Stimulated activated CD4-positive, alpha-beta T cell treated with anti-CD3 and anti-CD28 coated beads, TNF-alpha, amount 100 ng/mL, for 4 hours (primary cell): ENCODE measurements at regions not wholly inside any gene's neighbourhood (a gene's known extent, or its start where the extent isn't known, plus 50 kb on each side); places are given as distances from the start of the nearest gene placed in this dataset.
"Not testable (repeated sequence)": the region's sequence is repeated elsewhere in the genome, so short reads cannot be mapped to it uniquely, and the experiment has no call there.

Experiments used
- DNase-seq, 3 experiments: peaks; one replicate each; pipeline ENCODE4 v3.0.0-alpha.2; 2020; ENCODE audit warnings: low read depth in 3 of 3

DNA sequence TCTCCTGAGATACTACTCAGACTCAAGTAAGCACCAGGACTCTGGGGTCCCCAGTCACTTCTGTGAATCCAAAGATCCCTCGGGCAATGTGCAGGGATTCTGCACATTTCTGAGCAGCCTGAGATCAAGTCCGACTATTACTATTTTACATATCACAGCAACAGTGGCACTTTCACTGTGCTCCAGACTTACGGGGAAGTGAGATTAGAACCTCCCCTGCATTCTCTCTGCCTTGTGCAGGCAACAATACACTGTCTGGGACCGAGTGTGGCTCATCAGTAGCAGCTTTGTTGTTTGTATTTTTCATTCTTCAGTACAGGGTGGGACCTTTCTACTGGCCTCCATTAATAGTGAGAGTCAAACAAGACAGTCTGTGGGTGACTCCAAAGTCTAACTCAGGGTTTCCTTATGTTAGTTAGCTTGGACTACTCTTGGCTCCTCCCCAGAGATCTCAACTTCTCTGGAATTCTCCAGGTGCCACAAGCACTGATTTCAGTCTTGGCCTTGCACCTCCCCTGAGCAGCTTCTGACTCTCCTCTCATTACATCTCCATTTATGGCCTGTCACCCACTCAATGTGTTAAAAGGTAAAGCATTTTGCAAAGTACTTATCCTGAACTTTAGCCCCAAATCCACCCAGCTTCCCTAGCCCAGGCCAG is 76.2 kb upstream of the TOP3B start:
- no peak for DNase-seq

GRCh38 chr22:22057617-22058378 is 75.2 kb upstream of the TOP3B start:
- DNase-seq = no peak

GRCh38 chr22:22056809-22057594 is 74.4 kb upstream of the TOP3B start:
- not testable (repeated sequence) for DNase-seq

- DNase-seq = not testable (repeated sequence)
Measured at GRCh38 chr22:22052548-22053139, 70.1 kb upstream of the TOP3B start.

- not testable (repeated sequence) for DNase-seq
Measured at GRCh38 chr22:22051032-22051431, 68.4 kb upstream of the TOP3B start.

GRCh38 chr22:22050141-22050775 is 67.7 kb upstream of the TOP3B start:
- no peak for DNase-seq

DNA sequence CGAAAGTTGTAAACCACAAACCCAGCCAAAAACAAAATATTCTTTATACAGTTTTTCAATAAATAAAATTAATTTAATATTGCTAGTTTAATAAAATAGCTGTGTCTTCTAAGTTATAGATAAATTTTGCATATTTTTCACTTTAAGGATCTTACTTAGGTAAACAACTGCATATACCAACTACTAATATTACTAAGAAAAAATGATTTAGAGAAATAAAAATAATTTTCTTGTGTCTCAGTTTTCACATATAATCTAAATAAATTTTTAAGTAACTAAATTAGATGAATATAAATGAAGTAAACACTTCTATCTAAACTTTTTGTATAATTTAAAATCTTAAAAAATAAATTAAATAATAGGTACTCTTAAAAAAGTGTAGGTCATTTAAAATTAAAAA is 67.1 kb upstream of the TOP3B start:
- no peak for DNase-seq

- DNase-seq = no peak
Measured at GRCh38 chr22:22048981-22049531, 66.5 kb upstream of the TOP3B start.

DNA sequence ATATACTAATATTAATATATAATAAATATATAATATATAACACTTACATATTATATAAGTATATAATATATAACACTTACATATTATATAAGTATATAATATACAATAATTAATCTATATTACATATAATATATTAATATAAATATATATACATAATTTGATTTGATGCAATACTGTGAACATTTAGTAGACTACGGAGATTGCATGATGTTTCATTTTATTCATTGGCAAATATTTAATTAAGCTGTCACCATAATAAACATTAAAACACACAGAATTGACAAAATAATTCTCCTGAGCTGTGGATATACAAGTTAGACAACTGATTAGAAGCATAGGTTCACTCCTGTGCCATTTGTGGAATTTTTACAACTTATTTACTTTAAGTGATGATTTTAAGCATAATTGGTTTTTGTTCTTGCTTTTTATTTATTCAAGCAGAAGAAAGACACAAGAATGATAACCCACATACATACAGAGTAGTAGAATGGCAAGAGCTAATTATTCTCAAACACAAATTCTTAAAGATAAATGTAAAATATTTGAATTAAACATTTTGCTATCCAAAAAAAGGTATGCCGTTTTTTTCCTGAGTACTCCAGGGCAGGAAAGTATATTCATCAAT is 65.8 kb upstream of the TOP3B start:
- no peak for DNase-seq

GRCh38 chr22:22047776-22048175 is 65.2 kb upstream of the TOP3B start:
- DNase-seq = no peak

DNA sequence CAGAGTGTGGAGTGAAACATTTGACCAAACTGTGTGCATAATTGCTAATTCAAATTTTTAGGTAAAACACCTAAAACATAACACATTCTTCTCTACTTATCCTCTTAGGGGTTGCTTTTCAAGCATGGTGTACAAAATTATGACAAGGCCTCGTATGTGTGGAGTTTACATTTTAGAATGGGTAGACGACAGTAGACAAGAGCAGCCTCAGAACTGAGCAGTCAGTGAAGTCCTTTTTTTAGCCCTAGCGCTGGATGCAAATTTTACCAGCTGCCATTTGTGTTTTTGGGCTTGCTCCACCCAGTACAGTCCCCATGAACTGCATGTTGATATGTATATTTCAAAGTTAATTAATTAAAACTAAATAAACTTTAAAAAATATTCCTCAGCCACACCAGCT is 64.7 kb upstream of the TOP3B start:
- DNase-seq = no peak

DNA sequence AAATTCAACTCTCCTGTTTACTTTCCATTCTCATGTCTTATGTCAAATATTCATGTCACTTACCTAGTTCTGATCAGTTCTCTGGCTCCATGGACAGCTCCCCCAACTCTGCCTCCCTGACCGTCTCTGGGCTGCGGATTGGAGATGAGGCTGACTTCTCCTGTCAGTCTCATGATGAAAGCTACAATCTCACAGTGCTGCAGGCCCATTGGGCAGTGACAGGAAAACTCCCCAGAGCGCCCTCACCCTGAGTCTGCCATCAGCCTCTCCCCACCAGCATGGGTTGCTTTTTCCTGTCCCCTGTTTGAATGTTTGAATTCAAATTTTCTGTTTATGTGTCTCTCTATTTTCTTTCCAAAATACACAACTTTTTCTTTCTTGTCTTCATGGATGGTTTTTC is 63.8 kb upstream of the TOP3B start:
- DNase-seq = no peak

DNA sequence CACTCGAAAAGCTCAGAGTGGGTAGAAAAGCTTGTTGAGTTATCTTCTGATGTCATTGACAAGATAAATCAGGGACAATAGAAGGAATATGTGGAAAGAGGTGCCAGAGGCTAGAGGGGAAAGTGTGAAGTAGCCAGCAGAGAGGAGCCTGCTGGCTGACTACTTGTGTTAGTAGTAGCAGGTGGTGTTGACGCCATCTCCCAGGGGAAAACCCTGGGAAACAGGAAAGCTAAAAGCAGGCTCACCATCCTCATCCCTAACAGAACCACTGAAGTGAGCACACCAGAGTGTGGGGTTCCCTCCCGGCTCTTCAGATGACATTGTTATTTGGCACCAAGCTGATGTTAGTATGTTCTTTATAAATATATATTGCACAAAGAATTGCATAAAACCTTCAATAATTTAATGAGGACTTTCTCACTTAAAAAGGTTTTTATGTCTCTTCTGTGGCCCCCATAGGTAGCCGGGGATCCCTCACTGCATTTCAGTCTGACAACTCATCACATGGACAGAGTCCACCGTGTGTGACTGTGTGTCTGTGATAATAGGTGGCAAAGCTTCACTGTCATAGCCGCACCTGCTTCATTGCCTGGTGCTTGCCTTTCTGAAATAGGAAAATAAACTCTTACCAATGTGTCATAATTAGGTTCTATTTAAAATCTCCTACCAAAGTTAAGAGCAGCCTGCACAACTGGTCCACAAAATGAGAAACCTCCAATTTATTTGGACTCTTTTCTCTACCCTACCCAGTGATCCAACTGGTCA is 63.2 kb upstream of the TOP3B start:
- no peak for DNase-seq

DNA sequence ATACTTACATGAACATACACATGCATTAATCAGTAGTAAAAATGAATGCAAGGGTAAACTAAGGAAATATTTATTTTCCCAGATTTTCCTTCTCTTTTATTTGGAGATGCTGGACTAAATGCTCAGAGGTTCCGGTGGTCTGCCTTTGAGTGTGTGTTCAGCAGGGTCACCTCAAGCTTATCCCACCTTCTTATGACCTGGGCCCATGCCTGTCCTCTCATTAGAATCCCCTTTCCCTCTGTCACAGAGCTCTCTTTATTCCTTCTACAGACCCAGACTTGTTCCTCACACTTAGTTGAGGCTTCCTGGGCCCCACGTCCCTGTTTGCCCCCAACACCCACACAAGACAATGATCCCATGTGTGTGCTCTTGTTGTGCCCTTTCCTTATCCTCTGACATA is 61.6 kb upstream of the TOP3B start:
- DNase-seq = no peak

GRCh38 chr22:22043296-22044078 is 60.9 kb upstream of the TOP3B start:
- DNase-seq = no peak

- DNase-seq = no peak
Measured at GRCh38 chr22:22042599-22043295, 60.2 kb upstream of the TOP3B start.

DNA sequence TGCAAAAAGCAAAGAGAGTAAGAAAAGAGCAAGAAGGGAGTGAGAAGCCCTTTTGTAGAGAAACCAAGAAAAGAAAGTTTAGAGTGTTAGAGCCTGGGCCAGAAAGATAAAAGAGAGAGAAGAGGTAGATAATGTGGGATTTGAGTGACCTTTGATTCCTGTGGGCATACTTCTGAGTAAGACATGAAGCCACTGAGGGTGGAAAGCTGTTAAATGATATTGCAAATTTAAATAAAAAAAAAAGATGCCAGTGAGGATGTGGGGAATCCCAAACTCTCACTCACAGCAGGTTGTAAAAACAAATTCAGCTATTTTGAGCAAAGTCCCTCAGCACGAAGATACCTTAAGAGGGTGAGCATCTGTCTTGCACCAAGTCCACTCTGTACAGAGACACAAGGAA is 59.4 kb upstream of the TOP3B start:
- no peak for DNase-seq

GRCh38 chr22:22040908-22041307 is 58.3 kb upstream of the TOP3B start:
- no peak for DNase-seq

DNA sequence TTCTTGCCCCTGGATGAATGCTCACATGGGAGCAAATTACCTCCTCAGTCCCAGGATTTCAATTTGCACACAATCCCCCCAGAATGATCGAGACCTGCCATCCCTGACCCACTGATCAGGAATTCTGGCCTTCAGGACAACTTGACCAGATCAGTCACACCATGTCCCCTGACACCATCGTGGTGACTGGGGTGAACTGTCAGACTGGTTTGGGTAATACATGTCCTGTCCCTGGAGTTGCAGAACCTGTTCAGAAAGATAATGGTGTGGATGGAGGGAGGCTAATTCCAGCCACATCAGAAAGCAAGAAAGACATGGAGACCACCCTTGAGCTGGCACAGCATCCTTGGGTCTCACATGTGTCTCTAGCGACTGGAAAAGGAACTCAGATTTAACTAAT is 57.9 kb upstream of the TOP3B start:
- DNase-seq = no peak
